NCI-H82 (cell line): ENCODE measurements at regions not wholly inside any gene's neighbourhood (a gene's known extent, or its start where the extent isn't known, plus 50 kb on each side); places are given as distances from the start of the nearest gene placed in this dataset.
"Not testable (repeated sequence)": the region's sequence is repeated elsewhere in the genome, so short reads cannot be mapped to it uniquely, and the experiment has no call there.

Experiments used
- DNase-seq: peaks from one replicate; lab custom pipeline; 2025; lab: John Stamatoyannopoulos, UW

DNA sequence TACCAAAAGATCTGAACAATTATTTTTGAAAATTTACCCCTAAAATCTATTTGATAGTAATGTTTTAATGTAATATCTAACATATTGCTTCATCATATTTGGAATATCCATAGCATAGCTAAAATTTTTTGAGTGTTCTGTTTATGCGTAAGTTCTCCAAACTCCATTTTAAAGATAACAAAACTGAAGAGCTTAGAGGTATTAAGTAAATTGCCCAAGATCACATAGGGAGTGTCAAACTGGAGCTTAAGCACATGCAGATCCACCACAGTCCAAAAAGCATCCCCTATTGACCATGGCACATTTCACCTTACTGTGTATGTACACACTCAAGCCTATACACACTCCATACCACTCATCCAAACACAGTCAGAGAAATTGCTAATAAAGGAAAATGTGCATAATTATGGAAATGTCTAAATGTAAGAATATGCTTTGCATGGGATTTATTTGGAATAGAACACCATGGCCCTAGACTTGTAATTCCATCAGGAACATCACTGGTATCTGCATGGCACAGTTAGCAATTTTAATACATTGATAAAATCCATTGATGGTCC is 85.2 kb upstream of the TGFBR2 start:
- no peak for DNase-seq

DNA sequence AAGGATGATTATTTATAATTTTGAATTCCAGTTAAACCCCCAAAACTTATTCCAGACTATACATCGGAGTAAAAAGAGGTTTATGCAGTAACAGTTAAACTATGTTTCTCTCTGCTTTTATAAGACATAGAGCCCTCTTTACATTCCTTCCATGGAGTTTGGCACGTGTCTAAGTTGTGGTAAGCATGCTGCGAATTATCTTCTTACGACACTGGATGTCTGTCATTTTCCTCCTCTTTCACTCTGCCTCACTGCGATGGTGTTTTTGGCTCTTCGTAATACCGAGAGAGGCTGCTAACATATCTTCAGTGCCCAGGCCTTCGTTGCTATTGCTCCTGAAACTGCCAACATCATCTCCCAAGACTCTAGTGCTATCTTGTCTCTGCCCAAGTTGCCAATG is 83.9 kb upstream of the TGFBR2 start:
- DNase-seq = no peak

DNA sequence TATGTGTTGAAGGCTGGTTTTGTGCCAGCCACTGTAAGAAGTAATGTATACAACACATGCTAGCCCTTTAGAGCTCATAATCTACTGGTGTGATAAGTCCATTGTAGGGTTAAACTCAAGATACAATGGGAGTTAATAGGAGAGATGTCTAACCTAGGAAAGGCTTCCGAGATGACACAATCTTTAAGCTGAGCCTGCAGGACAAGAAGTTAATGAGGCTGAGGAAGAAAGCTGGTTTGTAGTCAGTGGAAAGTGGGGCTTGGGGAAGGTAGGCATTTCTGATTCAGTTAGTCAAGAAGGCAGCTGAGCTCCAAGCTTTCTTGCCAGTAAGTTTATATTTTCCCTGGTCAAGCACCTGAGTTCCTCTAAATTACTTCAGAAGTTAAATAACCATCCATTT is 83.0 kb upstream of the TGFBR2 start:
- no peak for DNase-seq

DNA sequence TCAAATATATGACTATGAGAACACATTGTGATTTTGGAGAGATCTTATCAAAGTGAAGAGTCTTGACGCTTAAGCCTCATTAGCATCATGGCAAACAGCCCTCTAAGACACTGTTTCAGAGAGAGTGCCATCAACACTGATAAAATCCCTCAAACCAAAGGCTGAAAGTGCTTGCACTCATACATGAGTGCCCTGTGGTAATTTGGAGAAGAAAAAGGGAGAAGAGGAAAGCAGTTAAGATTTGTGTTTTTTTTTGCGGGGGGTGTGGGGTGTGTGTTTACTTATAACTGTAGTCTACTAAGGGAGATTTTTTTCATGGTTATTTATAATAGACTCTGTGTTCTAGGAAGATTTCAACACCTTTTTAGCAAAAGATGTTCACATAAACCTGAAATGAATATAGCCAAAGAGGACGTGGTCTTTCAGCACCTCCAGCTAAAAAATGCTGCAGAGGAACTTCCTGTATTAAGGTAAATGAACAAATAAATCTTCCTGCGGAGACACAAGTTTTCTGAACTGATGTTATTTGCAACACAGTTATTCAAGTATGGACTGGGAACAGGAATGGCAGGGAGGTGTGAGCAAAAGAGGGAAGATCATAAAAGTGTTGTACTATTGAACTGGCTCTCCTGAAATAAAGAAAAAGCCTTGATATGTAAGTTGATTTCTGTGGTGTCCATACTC is 81.9 kb upstream of the TGFBR2 start:
- no peak for DNase-seq

DNA sequence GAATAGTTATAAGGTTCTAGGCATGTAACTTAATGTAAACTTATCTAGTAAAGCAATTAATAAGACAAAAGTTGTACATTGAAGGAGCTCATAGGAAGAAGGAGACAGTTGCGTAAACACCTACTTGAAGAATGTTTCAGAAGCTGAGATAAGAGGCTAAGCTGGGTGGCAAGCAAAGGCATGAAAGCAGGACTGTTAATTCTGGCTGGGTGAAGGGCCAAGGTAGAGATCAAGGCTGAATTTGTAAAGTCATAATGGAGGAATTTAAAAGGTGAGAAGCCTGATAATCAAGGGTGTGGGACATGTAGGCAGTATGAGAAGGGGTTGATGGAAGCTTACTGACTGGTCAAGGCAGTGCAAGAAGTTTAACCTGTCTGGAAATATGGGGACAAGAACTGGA is 80.4 kb upstream of the TGFBR2 start:
- no peak for DNase-seq

DNA sequence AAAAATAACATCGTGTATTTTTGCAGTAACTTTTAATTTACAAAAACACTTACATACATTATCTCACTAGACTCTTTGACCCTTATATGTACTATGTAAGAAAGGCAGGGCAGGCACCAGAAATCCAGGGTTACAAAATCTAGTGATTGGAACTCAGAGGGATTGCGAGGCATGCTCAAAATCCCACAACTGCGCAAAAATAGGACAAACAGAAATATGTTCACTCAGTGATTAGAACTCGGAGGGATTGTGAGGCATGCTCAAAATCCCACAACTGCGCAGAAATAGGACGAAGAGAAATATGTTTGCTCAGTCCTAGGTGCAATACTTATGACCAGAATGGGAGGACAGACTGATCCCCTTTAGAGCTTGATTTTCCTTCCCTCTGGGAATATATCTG is 79.2 kb upstream of the TGFBR2 start:
- no peak for DNase-seq

DNA sequence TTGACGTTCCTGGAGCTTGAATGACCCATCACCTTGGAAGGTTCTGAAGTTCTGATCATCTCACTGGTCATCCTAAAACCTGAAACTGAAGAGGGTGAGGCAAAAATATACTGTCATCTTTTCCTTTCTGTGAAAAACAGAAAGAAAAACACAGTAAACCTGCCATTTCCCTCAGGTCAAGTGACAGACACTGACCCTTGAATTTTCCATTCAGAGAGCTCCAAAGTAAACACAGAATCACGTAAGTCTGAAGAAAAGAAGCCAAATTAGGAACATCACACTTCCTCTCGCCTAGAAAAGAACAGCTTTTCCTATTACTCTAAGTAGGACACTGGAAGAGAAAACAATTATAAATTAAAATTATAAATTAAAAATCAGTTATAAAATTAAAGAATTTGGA is 78.7 kb upstream of the TGFBR2 start:
- no peak for DNase-seq

DNA sequence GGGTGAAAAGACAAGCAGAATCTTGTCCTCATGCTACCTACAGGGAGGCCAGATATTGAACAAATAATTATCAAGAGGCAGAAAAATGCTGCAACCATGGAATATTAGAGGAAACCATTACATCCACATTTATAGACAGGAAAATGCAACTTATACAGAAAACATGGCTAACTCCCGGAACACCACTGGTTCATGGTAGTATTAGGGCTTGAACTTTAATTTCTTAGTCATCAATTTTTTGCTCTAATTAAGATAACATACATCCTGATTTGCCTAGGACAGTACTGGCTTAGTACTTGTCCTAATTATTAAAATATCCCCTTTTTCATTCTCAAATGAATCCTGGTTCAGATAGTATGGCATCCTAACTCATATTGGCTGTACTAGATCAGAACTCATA is 76.3 kb upstream of the TGFBR2 start:
- DNase-seq = no peak

DNA sequence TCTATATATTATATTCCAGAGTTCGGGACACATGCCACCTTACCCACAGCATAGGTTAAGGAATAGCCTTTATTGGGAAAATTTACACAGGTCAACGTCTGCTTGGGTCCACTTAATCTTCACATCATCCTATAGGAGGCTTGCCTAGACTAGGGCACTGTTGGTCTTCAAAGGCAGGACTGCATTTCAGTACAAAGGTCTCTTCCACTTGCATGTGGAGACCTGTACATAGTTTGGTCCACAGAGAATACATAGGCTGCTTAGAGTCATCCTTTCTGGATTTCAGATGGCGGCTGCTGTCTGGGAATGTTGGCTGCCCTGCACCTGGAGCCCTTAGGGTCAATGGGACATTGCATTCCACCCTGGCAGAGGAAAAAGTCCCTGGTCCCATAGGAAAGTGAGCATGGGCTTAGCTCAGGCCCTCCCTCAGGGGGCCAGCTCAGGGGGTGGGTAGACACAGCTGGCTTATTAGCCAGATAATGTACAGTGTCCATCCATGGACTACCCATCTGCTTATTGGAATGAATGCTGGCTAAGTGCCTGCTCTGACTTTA is 75.3 kb upstream of the TGFBR2 start:
- no peak for DNase-seq

DNA sequence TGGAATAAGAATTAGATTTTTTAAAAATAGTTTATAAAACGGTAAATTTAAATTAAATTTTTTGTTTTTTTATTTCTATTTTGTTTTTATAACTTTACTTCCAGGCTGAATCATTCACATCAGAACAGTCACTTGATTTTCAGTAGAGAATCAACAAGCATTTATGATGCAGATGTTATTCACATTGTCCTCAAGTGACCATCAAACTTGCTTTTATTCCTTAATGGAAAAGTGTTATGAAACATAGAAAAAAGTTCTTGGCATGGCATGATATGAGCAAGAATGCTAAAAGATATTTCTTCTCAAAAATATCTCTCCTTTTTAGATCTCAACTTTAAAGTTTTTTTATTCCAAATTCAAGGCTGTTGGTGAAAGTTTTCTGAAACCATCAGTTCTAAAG is 70.9 kb upstream of the TGFBR2 start:
- DNase-seq = no peak

DNA sequence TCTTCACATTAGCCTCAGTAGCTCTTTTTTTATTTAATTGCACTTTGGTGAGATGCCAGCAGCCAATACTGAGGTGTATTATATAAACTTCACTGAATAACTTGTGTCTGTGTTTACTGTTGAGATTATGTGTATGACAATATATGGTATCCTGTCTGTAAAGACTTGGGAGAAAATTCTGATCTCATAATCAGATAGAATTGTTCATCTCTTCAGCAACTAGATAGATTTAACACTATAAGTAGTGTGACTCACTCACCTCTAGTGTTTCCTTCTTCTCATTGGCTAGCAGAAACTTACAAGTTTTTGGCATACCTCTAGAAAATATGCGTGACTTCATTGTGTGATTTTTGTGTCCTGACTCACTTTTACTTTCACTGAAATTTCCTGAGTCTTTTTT is 67.6 kb upstream of the TGFBR2 start:
- no peak for DNase-seq

DNA sequence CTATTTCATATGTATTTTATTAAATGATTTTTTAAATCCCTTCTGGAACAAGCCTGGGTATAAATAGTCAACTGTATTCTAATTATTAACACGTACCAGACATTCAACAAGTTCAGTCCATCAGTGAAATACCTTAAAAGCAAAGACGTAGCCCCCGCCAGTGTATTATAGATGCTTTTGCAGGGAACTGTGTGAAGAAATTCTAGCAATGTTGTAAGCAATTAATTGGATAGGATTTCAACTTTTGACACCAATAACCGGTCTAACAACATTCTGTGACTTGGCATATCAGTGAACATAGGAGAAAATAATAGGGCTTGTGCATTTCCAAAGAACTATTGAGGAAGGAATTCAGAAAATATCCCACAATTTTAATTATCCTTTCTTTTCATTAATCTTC is 67.2 kb upstream of the TGFBR2 start:
- no peak for DNase-seq

DNA sequence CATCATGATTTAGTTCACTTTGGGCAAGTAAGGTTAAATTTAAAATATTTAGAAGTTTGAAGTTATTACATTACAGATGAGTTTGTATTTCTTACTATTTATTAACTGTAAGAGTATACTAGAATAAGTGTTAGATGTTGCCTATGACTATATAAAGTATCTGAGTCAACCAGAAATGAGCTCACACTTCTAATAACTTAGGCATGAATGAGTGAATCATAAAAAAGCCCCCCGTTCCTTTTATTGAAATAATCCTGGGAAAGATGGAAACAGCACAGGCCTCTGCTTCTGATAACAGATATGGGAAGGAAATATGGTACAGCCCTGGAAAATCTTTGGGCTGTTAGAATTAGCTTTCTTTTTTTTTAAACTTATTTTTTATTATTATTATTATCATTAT is 66.6 kb upstream of the TGFBR2 start:
- DNase-seq = no peak

DNA sequence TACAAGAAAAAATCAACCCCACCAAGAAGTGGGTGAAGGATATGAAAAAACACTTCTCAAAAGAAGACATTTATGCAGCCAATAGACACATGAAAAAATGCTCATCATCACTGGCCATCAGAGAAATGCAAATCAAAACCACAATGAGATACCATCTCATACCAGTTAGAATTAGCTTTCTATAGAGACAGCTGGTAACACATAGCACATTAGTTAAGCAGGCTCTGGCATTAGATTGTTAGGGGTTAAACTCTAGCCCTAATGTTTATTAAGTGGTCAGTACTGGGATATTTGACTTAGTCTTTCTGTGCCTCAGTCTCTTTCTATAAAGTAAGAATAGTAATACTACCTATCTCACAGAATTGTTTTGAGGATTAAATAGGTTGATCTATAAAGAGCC is 65.2 kb upstream of the TGFBR2 start:
- DNase-seq = not testable (repeated sequence)

DNA sequence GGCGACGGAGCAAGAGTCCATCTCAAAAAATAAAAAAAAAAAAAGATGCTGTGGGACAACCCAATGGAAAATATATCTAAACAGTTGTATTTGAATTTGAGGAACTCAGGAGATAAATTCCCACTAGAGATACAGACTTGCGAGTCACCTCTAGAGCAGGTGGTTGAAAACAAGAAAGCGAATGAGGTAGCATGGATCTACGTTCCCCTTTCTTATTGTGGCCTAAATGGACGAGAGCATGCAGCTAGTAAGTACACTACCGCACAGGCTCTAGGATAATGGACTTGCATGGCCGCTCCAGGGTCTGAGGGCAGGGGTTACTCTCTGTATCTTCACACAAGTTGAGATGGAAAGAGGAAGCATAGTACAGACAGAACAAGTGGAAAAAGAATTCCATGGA is 63.5 kb upstream of the TGFBR2 start:
- DNase-seq = no peak

DNA sequence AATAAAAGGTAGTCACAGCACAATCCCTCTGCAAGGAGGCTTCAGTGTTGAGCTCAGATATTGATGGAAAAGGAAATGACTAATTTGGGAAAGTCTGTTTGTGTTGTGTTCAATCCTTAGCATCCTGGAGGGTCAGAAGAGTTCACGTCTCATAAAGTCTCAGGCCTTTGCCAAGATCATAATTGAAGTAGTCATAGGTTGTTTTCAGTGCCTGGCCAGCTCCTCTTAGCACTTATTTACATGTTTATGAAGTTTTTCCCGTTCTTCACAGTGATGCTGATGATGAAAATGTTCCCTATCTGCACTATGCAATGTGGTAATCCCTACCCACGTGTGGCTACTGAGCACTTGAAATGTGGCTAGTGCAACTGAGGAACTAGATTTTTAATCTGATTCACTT is 61.6 kb upstream of the TGFBR2 start:
- no peak for DNase-seq

DNA sequence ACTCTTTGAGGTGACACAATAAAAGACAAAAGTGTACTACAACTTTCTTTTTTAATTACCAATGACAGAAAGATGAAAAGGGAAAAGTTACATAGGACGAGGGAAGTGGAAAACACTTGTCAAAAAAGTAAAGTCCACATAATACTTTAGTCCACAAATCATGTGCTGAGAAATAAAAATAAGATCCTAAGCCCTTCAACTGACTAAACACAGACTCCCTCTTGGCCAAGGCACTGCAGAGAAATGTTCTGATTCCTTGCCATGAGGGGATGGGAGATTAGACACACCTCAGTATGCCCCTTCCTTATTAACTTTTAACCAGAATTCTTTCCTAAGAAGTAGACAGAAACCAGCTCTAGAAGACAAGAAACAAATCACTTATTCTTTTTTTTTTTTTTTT is 59.5 kb upstream of the TGFBR2 start:
- DNase-seq = no peak

DNA sequence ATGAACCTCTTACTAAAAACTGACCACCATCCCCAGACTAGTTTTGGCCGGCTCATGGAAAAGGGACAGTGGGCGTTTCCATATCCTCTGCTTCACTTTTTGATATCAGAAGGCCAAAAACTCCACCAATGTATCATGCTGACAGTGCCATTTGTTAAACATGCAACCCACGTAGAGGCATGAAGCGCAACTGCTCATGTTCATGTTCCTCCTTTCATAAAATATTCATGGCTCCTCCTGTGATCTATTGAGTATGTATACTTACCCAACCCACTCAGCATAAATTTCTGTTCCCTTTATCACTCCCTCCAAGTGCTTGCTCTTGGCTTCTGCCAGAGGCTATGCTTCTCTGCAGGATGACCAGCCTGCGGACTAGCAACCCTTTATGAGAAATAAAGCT is 58.7 kb upstream of the TGFBR2 start:
- no peak for DNase-seq

DNA sequence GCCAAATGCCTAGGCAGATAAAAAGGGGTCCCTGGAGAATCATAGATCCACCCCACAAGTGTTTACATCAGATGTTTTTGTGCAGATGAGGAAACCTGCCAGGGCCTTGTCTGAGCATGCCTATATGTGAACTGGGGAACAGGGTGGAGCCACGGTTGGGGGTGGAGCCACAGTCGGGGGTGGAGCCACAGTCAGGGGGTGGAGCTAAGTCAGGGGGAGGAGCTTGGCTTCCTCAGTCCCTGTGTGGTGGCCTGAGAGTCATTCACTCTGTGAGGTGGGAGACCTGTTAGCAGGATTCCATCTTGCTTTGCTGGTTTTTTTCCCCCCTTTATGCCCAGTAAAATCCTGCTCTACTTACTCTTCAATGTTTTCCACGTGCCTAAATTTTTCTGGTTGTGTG is 57.8 kb upstream of the TGFBR2 start:
- no peak for DNase-seq

DNA sequence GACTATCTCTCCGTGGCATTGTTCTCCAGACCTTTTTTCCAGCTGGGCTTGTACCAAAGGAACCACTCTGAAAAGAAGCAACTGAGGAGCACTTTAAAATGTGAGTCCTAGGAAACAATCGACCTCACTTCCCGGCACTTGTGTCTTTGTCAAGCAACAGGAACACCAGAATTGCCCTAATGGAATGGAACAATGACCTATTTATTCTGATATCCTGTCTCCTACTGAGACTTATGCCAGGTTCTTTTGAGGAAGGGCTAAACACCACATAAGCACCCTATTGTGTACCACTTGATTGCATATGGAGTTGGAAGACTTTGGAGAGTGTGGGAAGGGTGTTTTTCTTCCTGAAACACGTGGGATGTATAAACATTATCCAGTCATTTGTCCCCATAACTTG is 56.8 kb upstream of the TGFBR2 start:
- no peak for DNase-seq

DNA sequence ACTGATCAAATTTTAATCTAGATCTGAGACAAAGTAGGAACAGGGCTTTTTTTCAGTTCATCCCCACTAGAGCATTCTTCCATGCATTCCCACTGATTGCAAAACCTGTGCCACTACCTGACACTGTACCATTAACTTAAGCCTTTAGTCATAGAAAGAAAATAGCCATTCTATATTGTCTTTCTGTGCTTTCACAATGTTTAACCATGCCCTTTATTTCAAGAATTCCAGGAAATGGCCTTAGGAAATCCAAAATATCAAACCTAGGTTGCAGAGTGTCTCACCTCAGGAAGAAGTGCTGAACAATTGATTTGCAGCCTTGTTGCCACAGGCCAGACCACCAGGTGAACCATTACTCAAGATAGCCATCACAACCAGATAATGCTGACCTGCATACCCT is 56.2 kb upstream of the TGFBR2 start:
- DNase-seq = no peak

DNA sequence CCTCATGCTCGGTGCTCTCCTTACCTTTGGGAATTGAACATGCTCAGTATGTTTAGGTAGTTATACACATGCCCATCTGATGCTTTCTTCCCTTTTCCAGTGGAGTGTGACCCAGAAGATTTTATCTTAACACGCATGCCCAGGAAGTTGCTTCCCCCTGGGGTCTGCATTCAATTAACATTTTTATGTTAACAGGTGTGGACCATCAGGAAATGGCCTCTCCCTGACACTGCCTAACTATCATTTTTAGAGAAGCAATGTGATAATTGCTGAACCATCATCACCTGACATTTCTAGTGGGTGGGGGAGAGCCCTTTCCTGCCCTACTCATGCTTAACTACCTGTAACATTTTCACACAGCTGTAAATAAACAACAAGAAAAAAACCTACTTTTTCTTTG is 55.1 kb upstream of the TGFBR2 start:
- no peak for DNase-seq

DNA sequence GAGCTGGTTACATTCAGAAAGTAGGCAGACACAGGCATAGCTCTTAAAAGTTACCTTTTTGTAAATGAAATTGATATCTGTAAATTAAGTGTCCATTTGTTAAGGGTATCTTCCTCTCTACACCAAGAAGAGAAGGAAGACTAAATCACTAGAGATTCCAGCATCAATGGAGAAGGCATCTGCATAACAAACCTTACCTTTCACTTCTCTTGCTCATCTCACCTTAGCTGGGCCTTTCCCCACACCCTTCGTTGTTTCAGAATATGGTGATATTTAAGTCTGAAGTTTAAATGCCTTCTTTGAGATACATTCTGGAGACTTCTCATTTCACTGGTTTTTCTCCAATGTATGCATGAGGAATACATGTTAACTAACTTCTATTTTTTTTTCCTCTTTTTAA is 54.5 kb upstream of the TGFBR2 start:
- DNase-seq = no peak

DNA sequence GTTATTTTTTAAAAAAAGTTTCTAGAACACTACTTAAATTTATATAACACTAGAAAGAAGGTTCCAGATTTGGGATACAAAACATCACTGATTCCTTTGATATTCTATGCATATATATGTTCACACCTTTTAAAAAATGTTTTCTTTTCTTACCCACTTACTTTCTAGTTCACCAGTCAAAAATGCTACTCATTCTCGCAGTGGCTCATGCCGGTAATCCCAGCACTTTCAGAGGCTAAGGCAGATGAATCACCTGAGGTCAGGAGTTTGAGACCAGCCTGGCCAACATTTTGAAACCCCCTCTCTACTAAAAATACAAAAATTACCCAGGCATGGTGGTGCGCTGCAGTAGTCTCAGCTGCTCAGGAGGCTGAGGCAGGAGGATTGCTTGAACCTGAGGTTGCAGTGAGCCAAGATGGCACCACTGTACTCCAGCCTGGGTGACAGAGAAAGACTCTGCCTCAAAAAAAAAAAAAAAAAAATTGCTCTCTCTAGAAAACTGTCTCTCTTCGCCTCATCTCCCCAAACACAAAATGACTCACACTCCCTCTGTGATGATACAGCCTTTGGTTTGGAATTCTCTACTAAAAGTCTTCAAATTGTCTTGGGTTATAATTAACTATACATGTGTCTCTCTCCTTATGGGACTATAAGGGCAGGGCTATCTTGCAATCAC is 52.6 kb upstream of the TGFBR2 start:
- DNase-seq = no peak
